Large intestine (tissue), 3 donors: ENCODE measurements at regions not wholly inside any gene's neighbourhood (a gene's known extent, or its start where the extent isn't known, plus 50 kb on each side); places are given as distances from the start of the nearest gene placed in this dataset.
"Not testable (repeated sequence)": the region's sequence is repeated elsewhere in the genome, so short reads cannot be mapped to it uniquely, and the experiment has no call there.

ENCODE experiments used
- DNase-seq, 2 donors: peaks; one replicate each; pipeline versions ENCODE4 v3.0.0 to v3.0.0-alpha.2; 2013
- H3K27ac ChIP-seq: one replicate; pipeline ENCODE4 v1.5.1; 2013; ENCODE audit warnings: low read length
- H3K27me3 ChIP-seq: 2 replicates; pipeline ENCODE4 v1.6.1; 2013; ENCODE audit warnings: low read length; ENCODE audit not compliant: control insufficient read depth, insufficient read depth
- H3K36me3 ChIP-seq: 2 replicates; pipeline ENCODE4 v1.6.1; 2013; ENCODE audit warnings: low read length; ENCODE audit not compliant: control insufficient read depth, insufficient read depth
- H3K4me1 ChIP-seq: one replicate; pipeline ENCODE4 v1.6.1; 2013; ENCODE audit warnings: low read length; ENCODE audit not compliant: control insufficient read depth, insufficient read depth
- H3K4me3 ChIP-seq: one replicate; pipeline ENCODE4 v1.5.1; 2013; ENCODE audit warnings: low read length
- H3K9me3 ChIP-seq: one replicate; pipeline ENCODE4 v1.6.1; 2013; ENCODE audit warnings: mild to moderate bottlenecking, low read depth, low read length, moderate library complexity; ENCODE audit not compliant: control insufficient read depth
- WGBS: methylation state at CpG from one replicate; pipeline ENCODE4 v1.1.5; 2013; ENCODE audit warnings: low lambda C conversion rate; ENCODE audit not compliant: insufficient coverage; 5-methylcytosine and 5-hydroxymethylcytosine counted together

GRCh38 chr1:147402326-147403045 lies 138.8 kb upstream of the BCL9 start:
- not testable (repeated sequence) for H3K36me3 ChIP-seq, H3K4me1 ChIP-seq, H3K27ac ChIP-seq, H3K4me3 ChIP-seq, H3K27me3 ChIP-seq, DNase-seq, H3K9me3 ChIP-seq
- no CpG with 5 or more reads among the region's 21 CpGs for WGBS

DNA sequence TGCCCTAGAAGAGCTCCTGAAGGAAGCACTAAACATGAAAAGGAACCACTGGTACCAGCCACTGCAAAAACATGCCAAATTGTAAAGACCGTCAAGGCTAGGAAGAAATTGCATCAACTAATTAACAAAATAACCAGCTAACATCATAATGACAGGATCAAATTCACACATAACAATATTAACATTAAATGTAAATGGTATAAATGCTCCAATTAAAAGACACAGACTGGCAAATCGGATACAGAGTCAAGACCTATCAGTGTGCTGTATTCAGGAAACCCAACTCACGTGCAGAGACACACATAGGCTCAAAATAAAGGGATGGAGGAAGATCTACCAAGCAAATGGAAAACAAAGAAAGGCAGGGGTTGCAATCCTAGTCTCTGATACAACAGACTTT lies 137.0 kb upstream of the BCL9 start:
- H3K27me3 ChIP-seq, DNase-seq, H3K27ac ChIP-seq, H3K4me1 ChIP-seq, H3K36me3 ChIP-seq, H3K4me3 ChIP-seq, H3K9me3 ChIP-seq: not testable (repeated sequence)
- no CpG with 5 or more reads among the region's 3 CpGs for WGBS

DNA sequence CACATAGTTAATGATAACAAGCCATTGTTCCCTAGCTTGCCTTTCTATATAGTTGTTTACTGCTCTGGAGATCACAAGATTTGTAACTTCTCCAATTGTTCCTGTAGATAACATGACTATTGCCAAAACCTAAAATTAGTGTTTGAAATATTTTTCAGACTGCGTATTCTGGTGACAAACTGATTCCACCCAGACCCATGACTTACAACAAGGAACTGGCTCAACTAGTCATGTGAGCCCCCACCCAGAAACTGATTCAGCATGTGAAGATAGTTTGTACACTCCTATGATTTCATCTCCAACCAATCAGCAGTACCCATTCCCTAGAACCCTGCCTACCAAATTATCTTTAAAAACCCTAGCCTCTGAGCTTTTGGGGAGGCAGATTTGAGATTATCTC lies 131.4 kb upstream of the BCL9 start:
- WGBS = no CpG with 5 or more reads among the region's 1 CpG
- H3K36me3 ChIP-seq = no peaks in the 10 kb centered on the region
- H3K27me3 ChIP-seq = no peaks in the 10 kb centered on the region
- H3K9me3 ChIP-seq = no peaks in the 10 kb centered on the region
- H3K4me3 ChIP-seq = no peak overlapping the region
- no peaks in the 10 kb centered on the region for H3K4me1 ChIP-seq
- no peak for DNase-seq
- no peak overlapping the region for H3K27ac ChIP-seq

- no CpG with 5 or more reads among the region's 4 CpGs for WGBS
- DNase-seq = no peak
- no peaks in the 10 kb centered on the region for H3K36me3 ChIP-seq
- no peak overlapping the region for H3K27ac ChIP-seq
- no peaks in the 10 kb centered on the region for H3K4me1 ChIP-seq
- no peaks in the 10 kb centered on the region for H3K27me3 ChIP-seq
- no peaks in the 10 kb centered on the region for H3K9me3 ChIP-seq
- H3K4me3 ChIP-seq = no peak overlapping the region
Measured at GRCh38 chr1:147413110-147413605, 128.1 kb upstream of the BCL9 start.

DNA sequence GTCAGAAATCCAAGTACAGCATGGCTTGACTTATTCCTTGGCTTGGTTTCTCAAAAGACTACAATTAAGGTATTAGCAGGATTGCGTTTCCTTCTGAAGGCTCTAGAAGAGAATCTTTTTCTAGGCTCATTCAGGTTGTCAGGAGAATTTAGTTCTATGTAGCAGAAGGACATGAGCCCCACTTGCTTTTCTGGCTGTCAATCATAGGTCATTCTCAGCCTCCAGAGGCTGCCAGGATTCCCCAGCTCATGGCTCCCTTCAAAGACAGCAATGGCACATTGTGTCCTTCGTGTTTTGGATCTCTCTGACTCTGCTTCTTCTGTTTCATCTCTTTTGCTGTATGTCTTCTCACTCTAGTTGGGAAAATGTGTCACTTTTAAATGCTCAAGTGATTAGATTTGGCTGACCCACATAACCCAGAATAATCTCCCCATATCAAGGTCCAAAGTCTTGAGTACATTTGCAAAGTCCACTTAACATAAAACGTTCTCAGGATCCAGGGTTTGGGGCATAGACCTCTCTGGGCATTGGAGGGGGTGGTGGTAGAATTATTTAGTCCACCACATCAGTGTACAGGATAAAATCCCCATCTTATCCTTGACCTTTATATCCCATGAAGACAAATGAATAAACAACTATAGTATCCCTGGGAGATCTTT lies 126.7 kb upstream of the BCL9 start:
- H3K4me1 ChIP-seq = no peaks in the 10 kb centered on the region
- H3K4me3 ChIP-seq = no peak overlapping the region
- H3K36me3 ChIP-seq = no peaks in the 10 kb centered on the region
- DNase-seq = no peak
- WGBS = 40% methylated on average over 1 of the region's 3 CpGs
- no peaks in the 10 kb centered on the region for H3K27me3 ChIP-seq
- no peaks in the 10 kb centered on the region for H3K9me3 ChIP-seq
- H3K27ac ChIP-seq = no peak overlapping the region

DNA sequence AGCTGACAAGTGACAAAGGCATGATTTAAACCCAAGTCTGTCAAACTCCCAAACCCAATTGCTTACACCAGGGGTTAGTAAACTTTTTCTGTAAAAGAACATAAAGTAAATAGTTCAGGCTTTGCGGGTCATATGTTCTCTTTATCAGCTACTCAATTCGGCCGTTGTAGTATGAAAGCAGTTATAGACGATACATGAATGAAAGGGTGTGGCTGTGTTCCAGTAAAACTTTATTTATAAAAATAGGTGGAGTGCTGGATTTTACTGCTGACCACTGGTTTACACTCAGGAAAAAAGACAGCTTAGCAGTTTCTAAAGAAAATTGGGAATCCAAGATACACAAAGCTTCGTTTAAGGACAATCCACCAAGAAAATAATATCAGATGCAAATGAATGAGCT lies 124.3 kb upstream of the BCL9 start:
- DNase-seq = no peak
- Histone ChIP-seq H3K27me3 (no peaks in the 10 kb centered on the region), H3K27ac (no peak overlapping the region), H3K36me3 (no peaks in the 10 kb centered on the region), H3K4me1 (no peaks in the 10 kb centered on the region), H3K9me3 (no peaks in the 10 kb centered on the region), H3K4me3 (no peak overlapping the region)
- 100% methylated on average over 1 of the region's 5 CpGs for WGBS

- not testable (repeated sequence) for H3K4me3 ChIP-seq, H3K27ac ChIP-seq, H3K9me3 ChIP-seq, H3K36me3 ChIP-seq, DNase-seq, H3K27me3 ChIP-seq, H3K4me1 ChIP-seq
- WGBS = no CpG with 5 or more reads among the region's 31 CpGs
Measured at GRCh38 chr1:147423100-147423827, 118.0 kb upstream of the BCL9 start.

GRCh38 chr1:147434921-147435320 lies 106.4 kb upstream of the BCL9 start:
- H3K27ac ChIP-seq = no peak overlapping the region
- no peaks in the 10 kb centered on the region for H3K36me3 ChIP-seq
- no peaks in the 10 kb centered on the region for H3K9me3 ChIP-seq
- no peaks in the 10 kb centered on the region for H3K27me3 ChIP-seq
- H3K4me1 ChIP-seq = no peaks in the 10 kb centered on the region
- H3K4me3 ChIP-seq = no peak overlapping the region
- no CpG with 5 or more reads among the region's 1 CpG for WGBS
- no peak for DNase-seq

DNA sequence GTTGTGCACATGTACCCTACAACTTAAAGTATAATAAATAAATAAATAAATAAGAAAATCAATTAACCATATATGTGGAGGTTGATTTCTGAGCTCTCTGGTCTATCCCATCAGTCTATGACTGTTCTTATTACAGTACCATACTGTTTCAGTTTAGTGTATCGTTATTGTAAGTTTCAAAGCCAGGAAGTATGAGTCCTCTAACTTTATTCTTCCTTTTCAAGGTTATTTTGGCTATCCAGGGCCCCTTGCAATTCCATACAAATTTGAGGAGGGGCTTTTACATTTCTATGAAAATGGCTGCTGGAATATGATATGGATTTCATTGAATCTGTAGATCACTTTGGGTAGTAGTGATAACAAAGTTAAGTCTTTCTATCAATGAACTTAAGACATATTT lies 96.9 kb upstream of the BCL9 start:
- H3K9me3 ChIP-seq = peaks cover 4% of the 10 kb centered on the region
- H3K4me3 ChIP-seq = no peak overlapping the region
- no peaks in the 10 kb centered on the region for H3K36me3 ChIP-seq
- no peaks in the 10 kb centered on the region for H3K4me1 ChIP-seq
- no peak overlapping the region for H3K27ac ChIP-seq
- H3K27me3 ChIP-seq = peaks cover 3% of the 10 kb centered on the region
- WGBS = no CpG with 5 or more reads among the region's 1 CpG
- no peak for DNase-seq

- H3K27ac ChIP-seq = no peak overlapping the region
- peaks cover 3% of the 10 kb centered on the region for H3K27me3 ChIP-seq
- no peak for DNase-seq
- no peaks in the 10 kb centered on the region for H3K36me3 ChIP-seq
- H3K9me3 ChIP-seq = no peaks in the 10 kb centered on the region
- WGBS = no CpG with 5 or more reads among the region's 1 CpG
- no peaks in the 10 kb centered on the region for H3K4me1 ChIP-seq
- H3K4me3 ChIP-seq = no peak overlapping the region
Measured at GRCh38 chr1:147451628-147452027, 89.7 kb upstream of the BCL9 start.
